GM12875 (cell line): ENCODE measurements at regions not wholly inside any gene's neighbourhood (a gene's known extent, or its start where the extent isn't known, plus 50 kb on each side); places are given as distances from the start of the nearest gene placed in this dataset.

ENCODE experiments used
- H3K4me3 ChIP-seq: one replicate; pipeline ENCODE4 v1.5.1; 2011; ENCODE audit warnings: low read depth, low read length, control low read depth
- TF ChIP-seq, protein P1 (sequence below): IDR thresholded peaks from 2 replicates; pipeline ENCODE4 v1.5.1; 2011; ENCODE audit warnings: low read depth, mild to moderate bottlenecking, control low read depth, inconsistent platforms, low read length, moderate library complexity, borderline replicate concordance; ENCODE audit not compliant: insufficient read depth

DNA sequence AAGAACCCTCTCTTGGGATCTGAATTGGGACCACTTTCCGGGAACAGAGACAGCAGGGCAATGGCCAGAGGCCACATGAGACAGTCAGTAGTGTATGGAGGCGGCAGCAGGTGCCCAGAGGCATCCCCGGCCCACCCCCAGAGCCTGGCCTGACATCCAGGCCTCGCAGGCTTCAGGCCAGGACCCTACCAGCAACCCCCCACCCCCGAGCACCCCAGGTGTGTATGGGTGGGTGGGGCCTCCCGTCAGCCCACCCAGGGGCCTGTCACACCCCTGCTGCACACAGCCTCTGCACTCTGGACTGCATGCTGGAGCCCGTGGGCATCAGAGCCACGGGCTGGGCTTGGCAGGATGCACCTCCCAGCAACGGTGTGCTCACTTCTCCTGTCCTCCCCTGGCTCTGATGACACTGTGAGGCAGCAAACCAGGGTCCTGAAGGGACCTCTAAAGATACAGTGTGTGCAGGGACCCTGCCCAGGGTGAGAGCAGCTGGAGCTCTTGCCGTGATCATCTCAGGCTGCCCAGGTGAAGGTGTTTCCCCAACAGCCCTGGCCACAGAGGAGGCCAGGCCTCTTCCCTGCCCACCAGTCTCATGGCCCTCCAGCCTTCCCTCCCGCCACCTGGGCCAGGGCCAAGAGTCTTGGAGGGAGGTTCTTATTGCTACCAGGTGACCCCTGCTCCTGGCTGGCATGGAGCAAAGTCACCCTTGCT, 88.8 kb upstream of the SEPTIN5 start:
- TF ChIP-seq, protein P1, sequence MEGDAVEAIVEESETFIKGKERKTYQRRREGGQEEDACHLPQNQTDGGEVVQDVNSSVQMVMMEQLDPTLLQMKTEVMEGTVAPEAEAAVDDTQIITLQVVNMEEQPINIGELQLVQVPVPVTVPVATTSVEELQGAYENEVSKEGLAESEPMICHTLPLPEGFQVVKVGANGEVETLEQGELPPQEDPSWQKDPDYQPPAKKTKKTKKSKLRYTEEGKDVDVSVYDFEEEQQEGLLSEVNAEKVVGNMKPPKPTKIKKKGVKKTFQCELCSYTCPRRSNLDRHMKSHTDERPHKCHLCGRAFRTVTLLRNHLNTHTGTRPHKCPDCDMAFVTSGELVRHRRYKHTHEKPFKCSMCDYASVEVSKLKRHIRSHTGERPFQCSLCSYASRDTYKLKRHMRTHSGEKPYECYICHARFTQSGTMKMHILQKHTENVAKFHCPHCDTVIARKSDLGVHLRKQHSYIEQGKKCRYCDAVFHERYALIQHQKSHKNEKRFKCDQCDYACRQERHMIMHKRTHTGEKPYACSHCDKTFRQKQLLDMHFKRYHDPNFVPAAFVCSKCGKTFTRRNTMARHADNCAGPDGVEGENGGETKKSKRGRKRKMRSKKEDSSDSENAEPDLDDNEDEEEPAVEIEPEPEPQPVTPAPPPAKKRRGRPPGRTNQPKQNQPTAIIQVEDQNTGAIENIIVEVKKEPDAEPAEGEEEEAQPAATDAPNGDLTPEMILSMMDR = no peak
- H3K4me3 ChIP-seq = no peak overlapping the region

DNA sequence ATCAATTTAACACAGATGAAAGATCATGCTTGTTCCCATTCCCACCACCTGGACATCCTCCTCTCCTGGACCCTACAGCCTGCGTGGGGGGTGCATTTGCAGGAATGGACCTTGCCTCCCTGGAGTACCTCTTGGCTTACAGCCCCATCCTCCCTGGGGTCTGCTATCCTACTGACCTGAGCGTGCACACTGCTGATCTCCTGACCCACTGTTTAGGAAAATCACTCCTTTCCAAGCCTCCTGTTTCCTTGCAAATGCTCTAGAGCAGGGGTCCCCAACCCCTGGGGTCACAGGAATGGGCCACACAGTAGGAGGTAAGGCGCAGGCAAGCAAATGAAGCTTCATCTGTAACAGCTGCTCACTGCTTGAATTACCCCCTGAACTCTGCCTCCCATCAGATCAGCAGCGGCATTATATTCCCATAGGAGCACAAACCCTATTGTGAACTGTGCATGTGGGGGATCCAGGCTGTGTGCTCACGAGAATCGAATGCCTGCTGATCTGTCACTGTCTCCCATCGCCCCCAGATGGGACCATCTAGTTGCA, 88.2 kb upstream of the SEPTIN5 start:
- H3K4me3 ChIP-seq = no peak overlapping the region
- TF ChIP-seq, protein P1 = no peak

DNA sequence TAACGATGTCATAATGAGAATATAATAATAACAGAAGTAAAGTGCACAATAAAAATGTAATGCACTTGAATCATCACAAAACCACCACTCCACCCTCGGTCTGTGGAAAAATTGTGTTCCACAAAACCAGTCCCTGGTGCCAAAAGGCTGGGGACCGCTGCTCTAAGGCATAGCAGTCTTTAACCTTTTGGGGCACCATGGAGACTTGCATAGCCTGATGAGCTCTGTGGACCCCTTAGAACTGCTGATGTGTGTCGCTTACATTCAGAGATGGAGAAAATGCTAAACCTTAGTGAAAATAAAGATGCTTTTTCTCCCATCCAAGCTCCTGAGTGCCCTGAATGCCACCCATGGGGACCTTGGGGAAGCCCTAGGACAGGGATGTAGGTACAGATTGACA, 87.6 kb upstream of the SEPTIN5 start:
- no peak overlapping the region for H3K4me3 ChIP-seq
- TF ChIP-seq, protein P1 = no peak

DNA sequence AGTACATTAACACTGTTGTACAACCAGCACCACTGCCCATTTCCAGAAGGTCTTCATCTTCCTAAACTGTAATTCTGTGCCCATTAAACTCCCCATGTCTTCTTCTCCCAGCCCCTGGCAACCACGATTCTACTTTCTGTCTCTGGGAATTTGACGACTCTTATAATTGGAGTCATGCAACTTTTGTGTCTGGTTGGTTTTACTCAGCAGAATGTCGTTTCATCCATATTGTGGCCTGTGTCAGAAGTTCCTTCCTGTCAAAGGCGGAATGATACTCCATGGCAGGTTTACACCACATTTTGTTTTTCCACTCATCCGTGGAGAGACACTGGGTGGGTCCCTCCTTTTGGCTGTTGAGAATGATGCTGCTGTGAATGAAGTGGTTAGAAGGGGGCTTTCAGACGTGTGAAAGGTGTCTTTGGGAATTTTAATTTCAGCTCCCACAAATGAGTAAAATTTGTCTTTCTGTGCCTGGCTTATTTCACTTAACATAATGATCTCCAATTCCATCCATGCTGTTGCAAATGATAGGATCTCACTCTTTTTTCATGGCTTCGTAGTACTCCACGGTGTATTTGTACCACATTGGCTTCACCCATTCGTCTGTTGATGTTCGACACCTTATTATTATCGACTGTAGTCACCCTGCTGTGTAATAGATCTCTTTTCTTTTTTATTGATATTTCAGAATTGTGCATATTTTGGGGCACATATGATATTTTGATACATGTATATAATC, 86.1 kb upstream of the SEPTIN5 start:
- H3K4me3 ChIP-seq = no peak overlapping the region
- TF ChIP-seq, protein P1 = no peak

DNA sequence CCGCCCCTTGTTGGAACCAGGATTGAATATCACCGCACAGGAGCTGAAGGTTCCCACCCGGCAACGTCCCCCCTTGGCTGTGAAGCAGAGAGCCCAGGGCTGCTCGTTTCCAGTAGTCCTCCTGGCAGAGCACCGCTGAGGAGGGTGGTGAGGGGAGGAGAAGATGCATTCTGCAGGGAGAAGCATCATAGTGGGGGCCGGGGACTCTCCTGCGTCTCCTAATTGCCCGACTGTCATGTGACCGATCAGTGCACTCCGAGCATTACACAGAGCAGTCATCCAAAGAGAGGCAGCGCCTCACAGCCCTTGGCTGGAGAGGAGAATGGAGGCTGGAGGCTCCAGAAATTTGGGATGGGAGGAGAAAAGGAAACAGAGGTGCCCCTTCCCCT, 85.0 kb upstream of the SEPTIN5 start:
- no peak overlapping the region for H3K4me3 ChIP-seq

DNA sequence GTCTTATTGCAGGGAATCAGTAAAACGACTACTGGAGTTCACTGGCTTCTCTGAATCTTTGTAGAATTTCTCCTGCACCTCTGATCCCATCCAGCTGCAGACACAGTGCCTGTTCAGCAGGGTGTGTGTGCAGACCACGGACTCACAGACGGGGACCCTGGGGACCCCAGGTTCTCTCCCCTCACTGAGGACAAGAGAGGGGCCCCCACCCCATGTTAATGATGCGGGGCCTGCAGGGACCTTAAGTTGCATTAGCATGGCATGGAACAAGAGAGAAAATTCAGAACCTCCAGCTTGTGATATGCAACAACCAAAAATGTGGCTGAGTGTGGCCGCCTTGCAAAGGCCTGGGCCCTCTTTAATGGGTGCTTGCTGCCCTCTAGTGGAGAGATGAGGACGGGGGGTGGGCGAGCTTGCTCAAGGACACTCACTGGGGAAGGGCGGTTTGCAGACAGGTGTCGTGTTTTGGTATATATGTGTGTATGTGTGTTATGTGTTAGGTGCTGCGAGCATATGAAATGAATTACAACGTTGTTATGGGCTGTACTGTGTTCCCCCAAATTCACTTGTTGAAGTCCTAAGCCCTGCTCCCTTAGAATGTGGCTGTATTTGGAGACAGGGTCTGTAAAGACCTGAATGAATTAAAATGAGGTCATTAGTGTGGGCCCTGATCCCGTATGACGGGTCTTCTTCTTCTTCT, 84.4 kb upstream of the SEPTIN5 start:
- no peak overlapping the region for H3K4me3 ChIP-seq
- TF ChIP-seq, protein P1 = peak; percentile 82

More for the DNA sequence above, 85.0 kb upstream of the SEPTIN5 start:
- TF ChIP-seq, protein P1 = no peak
